ENCODE measurements at regions not wholly inside any gene's neighbourhood (a gene's known extent, or its start where the extent isn't known, plus 50 kb on each side); places are given as distances from the start of the nearest gene placed in this dataset.
A peak's percentile ranks its signal among the peaks of the same experiment; 100 is the strongest.

DNA sequence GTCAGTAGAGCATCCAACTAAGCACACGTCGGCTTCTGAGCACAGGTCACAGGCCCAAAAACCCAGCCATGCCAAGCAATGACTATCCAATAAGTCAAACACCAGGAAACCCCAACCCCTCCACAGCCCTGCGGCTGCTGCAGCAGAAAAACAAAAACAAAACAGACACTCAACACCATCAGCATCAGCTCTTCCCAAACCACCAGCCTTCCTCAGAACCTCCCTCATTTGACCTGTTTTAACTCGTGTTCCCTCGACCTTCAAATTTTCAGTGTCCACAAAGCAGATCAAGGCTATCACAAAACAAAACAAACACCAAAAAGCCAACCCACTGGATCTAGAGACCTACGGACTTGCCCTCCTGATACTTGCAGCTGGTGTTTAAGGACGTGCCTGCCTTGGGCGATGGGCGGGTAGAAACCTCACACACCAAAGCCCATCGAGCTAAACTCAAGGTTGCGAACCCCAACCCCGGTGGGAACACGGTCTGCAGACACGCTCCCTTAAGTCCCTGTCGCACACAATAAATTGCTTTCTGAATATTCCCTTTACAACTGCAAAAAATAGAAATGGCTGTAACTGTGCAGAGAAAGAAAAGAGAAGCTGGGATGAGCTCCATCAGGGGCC, 247.1 kb upstream of the ANKRD55 start:
- Mint-ChIP-seq H3K27me3 (no peaks in the 10 kb centered on the region), H3K4me1 (peaks cover 33 to 62% (median 55%) of the 10 kb centered on the region in 3 donors), H3K27ac (peak overlapping the region; percentile 96 to 97), H3K9me3 (no peaks in the 10 kb centered on the region), H3K4me3 (peak overlapping the region; percentile 77 to 93 (median 84)), H3K36me3 (no peaks in the 10 kb centered on the region)
- H3K4me3 ChIP-seq (ENCODE audit: control insufficient read depth in 1 of 2, extremely low read depth in 1 of 2, low read length in 1 of 2), result peak overlapping the region; percentile 53 to 65
- POLR2A ChIA-PET, result interaction anchor here (0.6 kb wide), 2 partner anchors 119 to 152 kb away, joined by 3 to 16 read pairs; no protein-coding TSS in a partner anchor
- H3K27ac ChIP-seq (ENCODE audit: low read length), result peak overlapping the region; percentile 82
- CTCF ChIA-PET, result interaction anchor here in 1 of 2 donors (0.6 to 1.6 kb wide), 4 partner anchors 45 to 544 kb away, joined by 3 to 11 read pairs (median 5); no protein-coding TSS in a partner anchor
- peak; percentile 47 to 64 (median 56) for ATAC-seq (replicated peaks in 1 of 4)
- 47% methylated on average over 9 of the region's 15 CpGs for WGBS (ENCODE audit: insufficient coverage)
- no peaks in the 10 kb centered on the region for H3K36me3 ChIP-seq (ENCODE audit: control insufficient read depth in 2 of 2, extremely low read depth in 1 of 2, insufficient read depth in 1 of 2, low read length in 1 of 2)
- H3K9me3 ChIP-seq, result no peaks in the 10 kb centered on the region
- peak in 20 of 35 experiments; percentile 6 to 51 (median 30) for DNase-seq
- H3K27me3 ChIP-seq (replicated peaks in 1 of 2; ENCODE audit: control insufficient read depth in 2 of 2, extremely low read depth in 1 of 2, insufficient read depth in 2 of 2, low read length in 1 of 2), result peaks cover 0 to 16% of the 10 kb centered on the region in 2 experiments
- H3K4me1 ChIP-seq (ENCODE audit: control insufficient read depth in 1 of 2, extremely low read depth in 1 of 2, insufficient read depth in 2 of 2, low read length in 2 of 2), result peaks cover 28 to 50% of the 10 kb centered on the region in 2 experiments

DNA sequence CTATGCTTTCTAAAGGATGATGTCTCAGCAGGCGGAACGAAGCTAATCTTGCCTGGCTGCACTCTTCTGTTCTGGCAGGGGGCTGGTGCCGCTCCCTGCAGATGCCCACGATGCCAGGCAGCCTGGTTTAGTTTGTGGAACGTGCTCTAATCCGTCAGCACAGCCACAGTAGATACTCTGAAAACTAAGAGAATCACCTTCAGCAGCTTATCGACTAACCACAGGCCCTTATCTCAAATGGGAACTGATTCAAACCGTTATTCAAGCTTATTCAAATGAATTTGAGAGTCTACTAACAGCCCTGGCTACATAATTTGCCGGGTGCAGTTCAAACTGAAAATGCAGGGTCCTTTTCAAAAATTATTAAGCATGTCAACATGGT, 246.6 kb upstream of the ANKRD55 start:
- H3K36me3 Mint-ChIP-seq, result no peaks in the 10 kb centered on the region
- peaks cover 33 to 62% (median 55%) of the 10 kb centered on the region in 3 donors for H3K4me1 Mint-ChIP-seq
- POLR2A ChIA-PET, result interaction anchor here in 1 of 2 donors (0.6 kb wide), 1 partner anchor 137 kb away, joined by 3 read pairs; no protein-coding TSS in a partner anchor
- peak overlapping the region; percentile 96 to 97 for H3K27ac Mint-ChIP-seq
- no peaks in the 10 kb centered on the region for H3K9me3 Mint-ChIP-seq
- H3K4me3 Mint-ChIP-seq, result peak overlapping the region; percentile 77 to 93 (median 84)
- H3K27ac ChIP-seq (ENCODE audit: low read length), result peak overlapping the region; percentile 82
- DNase-seq (peak in 5 of 35 experiments; percentile 6 to 37 (median 12)), ATAC-seq (replicated peaks in 1 of 4) (peak; percentile 30 to 34 (median 31))
- H3K4me1 ChIP-seq (ENCODE audit: control insufficient read depth in 1 of 2, extremely low read depth in 1 of 2, insufficient read depth in 2 of 2, low read length in 2 of 2), result peaks cover 28 to 50% of the 10 kb centered on the region in 2 experiments
- WGBS (ENCODE audit: insufficient coverage), result 66% methylated on average over 5 of the region's 9 CpGs
- H3K9me3 ChIP-seq, result no peaks in the 10 kb centered on the region
- CTCF ChIA-PET, result interaction anchor here in 1 of 2 donors (0.6 to 1.6 kb wide), 4 partner anchors 46 to 543 kb away, joined by 3 to 11 read pairs (median 5); no protein-coding TSS in a partner anchor
- H3K27me3 ChIP-seq (replicated peaks in 1 of 2; ENCODE audit: control insufficient read depth in 2 of 2, extremely low read depth in 1 of 2, insufficient read depth in 2 of 2, low read length in 1 of 2), result peaks cover 0 to 16% of the 10 kb centered on the region in 2 experiments
- H3K4me3 ChIP-seq (ENCODE audit: control insufficient read depth in 1 of 2, extremely low read depth in 1 of 2, low read length in 1 of 2), result peak overlapping the region in 1 of 2 donors; percentile 65
- no peaks in the 10 kb centered on the region for H3K36me3 ChIP-seq (ENCODE audit: control insufficient read depth in 2 of 2, extremely low read depth in 1 of 2, insufficient read depth in 1 of 2, low read length in 1 of 2)
- H3K27me3 Mint-ChIP-seq, result no peaks in the 10 kb centered on the region

DNA sequence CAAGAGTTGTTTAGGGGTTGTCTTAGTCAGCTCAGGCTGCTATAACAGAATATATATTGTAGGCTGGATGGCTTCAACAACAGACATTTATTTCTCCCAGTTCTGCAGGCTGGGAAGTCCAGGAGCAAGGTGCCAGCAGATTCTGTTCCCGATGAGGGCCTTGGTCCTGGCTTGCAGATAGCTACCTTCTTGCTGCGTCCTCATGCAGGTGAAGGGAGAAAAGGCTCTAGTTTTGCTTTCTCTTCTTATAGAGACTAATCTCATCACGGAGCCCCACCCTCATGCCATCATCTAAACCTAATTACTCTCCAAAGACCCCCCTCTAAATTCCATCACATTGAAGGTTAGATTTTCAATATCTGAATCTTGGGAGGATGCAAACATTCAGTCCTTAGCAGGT, 246.0 kb upstream of the ANKRD55 start:
- ATAC-seq (replicated peaks in 1 of 4) (no peak), DNase-seq (peak in 2 of 35 experiments; percentile 5 to 32)
- H3K36me3 Mint-ChIP-seq, result no peaks in the 10 kb centered on the region
- Histone ChIP-seq H3K9me3 (no peaks in the 10 kb centered on the region), H3K27me3 (replicated peaks in 1 of 2; ENCODE audit: control insufficient read depth in 2 of 2, extremely low read depth in 1 of 2, insufficient read depth in 2 of 2, low read length in 1 of 2) (peaks cover 0 to 16% of the 10 kb centered on the region in 2 experiments), H3K4me1 (ENCODE audit: control insufficient read depth in 1 of 2, extremely low read depth in 1 of 2, insufficient read depth in 2 of 2, low read length in 2 of 2) (peaks cover 28 to 50% of the 10 kb centered on the region in 2 experiments), H3K27ac (ENCODE audit: low read length) (peak overlapping the region; percentile 82), H3K4me3 (ENCODE audit: control insufficient read depth in 1 of 2, extremely low read depth in 1 of 2, low read length in 1 of 2) (no peak overlapping the region), H3K36me3 (ENCODE audit: control insufficient read depth in 2 of 2, extremely low read depth in 1 of 2, insufficient read depth in 1 of 2, low read length in 1 of 2) (no peaks in the 10 kb centered on the region)
- no peaks in the 10 kb centered on the region for H3K9me3 Mint-ChIP-seq
- peak overlapping the region; percentile 96 to 97 for H3K27ac Mint-ChIP-seq
- peak overlapping the region; percentile 77 to 93 (median 84) for H3K4me3 Mint-ChIP-seq
- H3K4me1 Mint-ChIP-seq, result peaks cover 33 to 62% (median 55%) of the 10 kb centered on the region in 3 donors
- H3K27me3 Mint-ChIP-seq, result no peaks in the 10 kb centered on the region
- ChIA-PET CTCF (interaction anchor here in 1 of 2 donors (1.6 kb wide), 1 partner anchor 359 kb away, joined by 11 read pairs; no protein-coding TSS in a partner anchor), POLR2A (interaction anchor here in 1 of 2 donors (0.6 kb wide), 1 partner anchor 137 kb away, joined by 3 read pairs; no protein-coding TSS in a partner anchor)
- WGBS (ENCODE audit: insufficient coverage), result no CpG with 5 or more reads among the region's 3 CpGs

DNA sequence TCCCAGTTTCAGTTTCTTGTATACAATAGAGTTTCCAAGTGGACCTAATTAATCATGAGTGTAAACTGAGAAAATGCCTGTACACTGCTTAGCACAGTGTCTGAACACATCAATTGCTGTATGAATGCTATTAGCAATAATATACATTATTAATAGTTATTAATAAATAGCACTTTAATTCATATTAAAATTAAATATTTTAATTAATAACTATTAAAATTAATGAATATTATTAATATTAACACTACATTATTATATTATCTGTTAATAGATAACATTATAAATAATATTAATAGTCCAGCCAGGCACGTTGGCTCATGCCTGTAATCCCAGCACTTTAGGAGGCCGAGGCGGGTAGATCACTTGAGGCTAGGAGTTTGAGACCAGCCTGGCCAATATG, 244.9 kb upstream of the ANKRD55 start:
- DNase-seq (no peak), ATAC-seq (replicated peaks in 1 of 4) (no peak)
- peak overlapping the region in 1 of 2 donors; percentile 62 for H3K27ac Mint-ChIP-seq
- no peaks in the 10 kb centered on the region for H3K27me3 Mint-ChIP-seq
- H3K4me1 ChIP-seq (ENCODE audit: control insufficient read depth in 1 of 2, extremely low read depth in 1 of 2, insufficient read depth in 2 of 2, low read length in 2 of 2), result peaks cover 28 to 50% of the 10 kb centered on the region in 2 experiments
- peaks cover 33 to 62% (median 55%) of the 10 kb centered on the region in 3 donors for H3K4me1 Mint-ChIP-seq
- POLR2A ChIA-PET, result interaction anchor here in 1 of 2 donors (0.8 kb wide), 1 partner anchor 20 kb away, joined by 4 read pairs; no protein-coding TSS in a partner anchor
- H3K9me3 ChIP-seq, result no peaks in the 10 kb centered on the region
- peak overlapping the region; percentile 13 for H3K27ac ChIP-seq (ENCODE audit: low read length)
- H3K4me3 Mint-ChIP-seq, result no peak overlapping the region
- WGBS (ENCODE audit: insufficient coverage), result no CpG with 5 or more reads among the region's 3 CpGs
- H3K36me3 ChIP-seq (ENCODE audit: control insufficient read depth in 2 of 2, extremely low read depth in 1 of 2, insufficient read depth in 1 of 2, low read length in 1 of 2), result no peaks in the 10 kb centered on the region
- H3K36me3 Mint-ChIP-seq, result no peaks in the 10 kb centered on the region
- H3K4me3 ChIP-seq (ENCODE audit: control insufficient read depth in 1 of 2, extremely low read depth in 1 of 2, low read length in 1 of 2), result no peak overlapping the region
- H3K27me3 ChIP-seq (replicated peaks in 1 of 2; ENCODE audit: control insufficient read depth in 2 of 2, extremely low read depth in 1 of 2, insufficient read depth in 2 of 2, low read length in 1 of 2), result peaks cover 0 to 16% of the 10 kb centered on the region in 2 experiments
- H3K9me3 Mint-ChIP-seq, result no peaks in the 10 kb centered on the region
- CTCF ChIA-PET, result no interaction called here

DNA sequence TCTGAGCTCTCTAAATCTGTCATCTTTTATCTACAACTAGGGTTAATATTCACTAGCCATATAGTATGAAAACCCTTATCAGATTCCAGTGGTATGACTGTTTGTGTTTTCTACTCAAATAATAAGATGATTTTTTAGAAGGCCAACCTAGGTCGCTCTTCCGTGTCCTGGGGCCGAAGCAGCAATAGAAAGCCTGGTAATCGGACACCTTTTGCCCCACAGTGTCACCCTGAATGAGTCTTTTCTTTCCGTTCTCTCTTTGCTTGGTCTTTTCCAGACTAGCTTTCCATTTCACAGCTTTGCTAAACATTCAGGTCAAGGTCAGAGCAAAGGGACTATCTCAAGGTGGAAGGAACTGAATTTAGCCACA, 243.3 kb upstream of the ANKRD55 start:
- Histone ChIP-seq H3K36me3 (ENCODE audit: control insufficient read depth in 2 of 2, extremely low read depth in 1 of 2, insufficient read depth in 1 of 2, low read length in 1 of 2) (no peaks in the 10 kb centered on the region), H3K4me1 (ENCODE audit: control insufficient read depth in 1 of 2, extremely low read depth in 1 of 2, insufficient read depth in 2 of 2, low read length in 2 of 2) (peaks cover 25 to 42% of the 10 kb centered on the region in 2 experiments), H3K4me3 (ENCODE audit: control insufficient read depth in 1 of 2, extremely low read depth in 1 of 2, low read length in 1 of 2) (no peak overlapping the region), H3K9me3 (no peaks in the 10 kb centered on the region), H3K27me3 (replicated peaks in 1 of 2; ENCODE audit: control insufficient read depth in 2 of 2, extremely low read depth in 1 of 2, insufficient read depth in 2 of 2, low read length in 1 of 2) (peaks cover 0 to 13% of the 10 kb centered on the region in 2 experiments), H3K27ac (ENCODE audit: low read length) (no peak overlapping the region)
- H3K4me3 Mint-ChIP-seq, result no peak overlapping the region
- ATAC-seq (replicated peaks in 1 of 4), result no peak
- no peaks in the 10 kb centered on the region for H3K27me3 Mint-ChIP-seq
- DNase-seq, result no peak
- peak overlapping the region in 1 of 2 donors; percentile 36 for H3K27ac Mint-ChIP-seq
- CTCF ChIA-PET, result no interaction called here
- H3K4me1 Mint-ChIP-seq, result peaks cover 25 to 46% (median 46%) of the 10 kb centered on the region in 3 donors
- H3K9me3 Mint-ChIP-seq, result no peaks in the 10 kb centered on the region
- no peaks in the 10 kb centered on the region for H3K36me3 Mint-ChIP-seq
- WGBS (ENCODE audit: insufficient coverage), result 97% methylated on average over 4 of the region's 5 CpGs
- POLR2A ChIA-PET, result no interaction called here

DNA sequence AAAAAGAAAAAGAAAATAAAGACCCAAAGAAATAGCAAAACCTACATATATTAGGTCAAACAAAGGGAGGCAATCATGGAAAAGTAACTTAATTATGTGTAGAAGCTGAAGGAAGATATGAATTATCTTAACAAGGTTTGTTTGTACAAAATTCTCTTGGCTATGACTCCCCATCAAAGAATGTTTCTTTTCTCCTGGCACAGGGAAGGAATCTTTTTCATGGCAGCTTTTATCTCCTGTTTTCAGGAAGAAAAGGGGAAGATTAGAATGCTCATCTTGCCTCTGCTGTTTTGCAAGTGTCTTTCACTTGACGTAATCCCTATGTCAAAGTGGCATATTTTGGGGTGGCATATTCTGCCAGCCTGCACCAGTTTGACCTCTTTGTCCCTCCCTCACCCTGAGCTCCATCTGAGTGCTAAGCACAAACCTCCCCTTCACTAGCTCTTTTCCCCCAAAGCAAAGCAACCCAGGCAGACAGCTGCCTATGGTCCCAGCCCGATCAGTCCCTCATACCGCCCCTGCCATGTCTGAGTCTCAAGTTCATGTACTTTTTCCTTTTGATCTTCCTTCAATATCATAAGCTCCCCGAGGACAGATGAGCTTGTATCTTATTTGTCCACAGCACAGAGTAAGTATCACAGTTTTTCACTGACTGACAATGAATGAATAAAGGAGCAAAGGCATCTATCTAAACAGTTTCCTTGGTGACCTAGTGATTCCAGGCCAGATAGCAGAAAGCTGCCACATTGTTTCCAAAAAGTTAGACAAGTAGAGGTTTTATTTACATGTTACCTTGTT, 242.8 kb upstream of the ANKRD55 start:
- Histone ChIP-seq H3K27me3 (replicated peaks in 1 of 2; ENCODE audit: control insufficient read depth in 2 of 2, extremely low read depth in 1 of 2, insufficient read depth in 2 of 2, low read length in 1 of 2) (peaks cover 0 to 8% of the 10 kb centered on the region in 2 experiments), H3K27ac (ENCODE audit: low read length) (no peak overlapping the region), H3K9me3 (no peaks in the 10 kb centered on the region), H3K36me3 (ENCODE audit: control insufficient read depth in 2 of 2, extremely low read depth in 1 of 2, insufficient read depth in 1 of 2, low read length in 1 of 2) (no peaks in the 10 kb centered on the region), H3K4me3 (ENCODE audit: control insufficient read depth in 1 of 2, extremely low read depth in 1 of 2, low read length in 1 of 2) (no peak overlapping the region), H3K4me1 (ENCODE audit: control insufficient read depth in 1 of 2, extremely low read depth in 1 of 2, insufficient read depth in 2 of 2, low read length in 2 of 2) (peaks cover 25 to 37% of the 10 kb centered on the region in 2 experiments)
- Mint-ChIP-seq H3K9me3 (no peaks in the 10 kb centered on the region), H3K4me3 (no peak overlapping the region), H3K27ac (peak overlapping the region; percentile 4 to 36), H3K27me3 (no peaks in the 10 kb centered on the region), H3K4me1 (peaks cover 20 to 42% (median 42%) of the 10 kb centered on the region in 3 donors), H3K36me3 (no peaks in the 10 kb centered on the region)
- WGBS (ENCODE audit: insufficient coverage), result 100% methylated on average over 1 of the region's 4 CpGs
- ATAC-seq (replicated peaks in 1 of 4) (no peak), DNase-seq (no peak)
- ChIA-PET CTCF (no interaction called here), POLR2A (no interaction called here)
